Stimulated activated CD4-positive, alpha-beta T cell treated with anti-CD3 and anti-CD28 coated beads, Interleukin-4, amount 100 ng/mL, for 4 hours (primary cell): ENCODE measurements at regions not wholly inside any gene's neighbourhood (a gene's known extent, or its start where the extent isn't known, plus 50 kb on each side); places are given as distances from the start of the nearest gene placed in this dataset.
"Not testable (repeated sequence)": the region's sequence is repeated elsewhere in the genome, so short reads cannot be mapped to it uniquely, and the experiment has no call there.

Source experiments
- DNase-seq, 2 experiments: peaks; one replicate each; pipeline ENCODE4 v3.0.0-alpha.2; 2020

DNA sequence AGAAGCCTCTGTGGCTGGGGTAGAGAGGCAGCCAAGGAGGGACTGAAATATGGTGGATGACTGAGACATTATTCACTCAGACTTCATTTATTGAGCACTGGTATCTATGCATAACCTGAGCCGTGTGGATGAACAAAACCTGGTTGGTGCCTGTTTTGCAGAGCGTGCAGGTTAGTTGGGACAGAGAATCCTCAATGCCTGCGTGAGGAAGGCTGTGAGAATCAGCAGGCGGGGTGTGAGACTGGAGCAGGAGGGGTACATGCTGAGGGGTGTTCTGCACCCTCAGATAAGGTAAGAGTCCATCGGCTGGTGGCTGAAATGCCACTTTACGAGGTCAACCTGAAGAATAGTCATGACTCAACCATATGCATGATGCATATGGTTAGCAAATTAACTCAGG lies 271.6 kb downstream of the MED10 start:
- DNase-seq, result no peak

DNA sequence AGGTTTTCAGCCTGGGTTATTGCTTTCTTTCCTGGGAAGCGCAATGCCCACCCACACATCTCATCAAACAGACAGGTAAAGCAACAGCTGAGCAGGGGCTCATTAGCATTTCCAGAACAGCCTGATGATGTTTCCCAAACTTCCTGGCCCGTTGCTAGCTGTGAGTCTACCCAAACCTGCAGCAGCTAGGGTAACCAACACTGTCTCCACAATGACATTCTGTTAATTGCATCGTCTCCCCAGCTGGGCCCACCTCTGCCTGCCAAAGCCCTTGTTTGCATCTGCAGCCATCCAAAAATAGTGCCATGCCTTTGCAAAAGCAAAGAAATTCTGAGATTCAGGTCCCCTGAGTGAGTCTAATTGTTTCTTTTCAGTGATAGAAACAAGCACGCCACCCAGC lies 273.0 kb downstream of the MED10 start:
- no peak for DNase-seq

DNA sequence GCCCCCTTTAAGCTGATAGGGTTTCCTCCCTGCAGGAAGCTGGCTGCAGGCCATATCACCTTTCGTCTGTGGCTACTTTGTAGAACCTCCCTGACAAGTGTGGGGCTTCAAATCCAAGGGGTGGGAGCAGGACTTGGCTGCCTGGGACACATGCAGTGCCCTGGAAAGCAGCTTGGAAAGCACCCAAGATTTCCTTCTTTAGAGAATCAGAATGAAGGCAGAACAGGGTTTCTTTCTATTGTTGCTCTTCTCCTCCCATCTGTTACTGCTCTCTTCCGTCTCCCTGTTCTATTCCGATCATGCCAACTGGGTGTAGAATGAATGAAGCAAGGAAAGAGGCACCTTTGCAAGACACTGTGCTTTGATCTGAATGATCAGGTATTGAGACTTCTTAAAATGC lies 282.2 kb downstream of the MED10 start:
- no peak for DNase-seq

DNA sequence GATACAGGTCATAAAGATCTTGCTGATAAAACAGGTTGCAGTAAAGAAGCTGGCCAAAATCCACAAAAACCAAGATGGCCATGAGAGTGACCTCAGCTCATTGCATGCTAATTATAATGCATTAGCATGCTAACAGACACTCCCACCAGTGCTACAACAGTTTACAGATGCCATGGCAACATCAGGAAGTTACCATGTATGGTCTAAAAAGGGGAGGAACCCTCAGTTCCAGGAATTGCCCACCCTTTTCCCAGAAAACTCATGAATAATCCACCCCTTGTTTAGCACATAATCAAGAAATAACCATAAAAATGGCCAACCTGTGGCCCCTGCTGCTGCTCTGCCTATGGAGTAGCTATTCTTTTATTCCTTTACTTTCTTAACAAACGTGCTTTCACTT lies 284.2 kb downstream of the MED10 start:
- not testable (repeated sequence) for DNase-seq

DNA sequence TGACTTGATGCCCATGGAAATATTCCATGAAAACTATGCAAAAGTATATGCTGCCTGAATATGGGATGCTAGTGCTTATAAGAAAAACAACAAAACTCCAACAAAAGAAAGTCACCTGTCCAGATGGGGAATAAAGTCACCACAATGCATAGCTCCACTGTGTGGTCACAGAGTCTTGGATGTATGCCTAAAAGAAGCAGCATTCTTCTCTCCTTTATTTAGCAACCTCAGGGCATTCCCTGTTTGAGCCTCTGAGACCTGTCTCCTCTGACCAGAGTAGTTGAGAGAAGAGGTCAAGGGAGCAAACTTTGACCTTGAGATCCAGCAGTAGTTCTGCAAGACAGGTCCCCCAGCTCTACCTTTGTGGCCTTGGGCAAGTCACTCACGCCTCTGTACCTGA lies 287.5 kb downstream of the MED10 start:
- no peak for DNase-seq

DNA sequence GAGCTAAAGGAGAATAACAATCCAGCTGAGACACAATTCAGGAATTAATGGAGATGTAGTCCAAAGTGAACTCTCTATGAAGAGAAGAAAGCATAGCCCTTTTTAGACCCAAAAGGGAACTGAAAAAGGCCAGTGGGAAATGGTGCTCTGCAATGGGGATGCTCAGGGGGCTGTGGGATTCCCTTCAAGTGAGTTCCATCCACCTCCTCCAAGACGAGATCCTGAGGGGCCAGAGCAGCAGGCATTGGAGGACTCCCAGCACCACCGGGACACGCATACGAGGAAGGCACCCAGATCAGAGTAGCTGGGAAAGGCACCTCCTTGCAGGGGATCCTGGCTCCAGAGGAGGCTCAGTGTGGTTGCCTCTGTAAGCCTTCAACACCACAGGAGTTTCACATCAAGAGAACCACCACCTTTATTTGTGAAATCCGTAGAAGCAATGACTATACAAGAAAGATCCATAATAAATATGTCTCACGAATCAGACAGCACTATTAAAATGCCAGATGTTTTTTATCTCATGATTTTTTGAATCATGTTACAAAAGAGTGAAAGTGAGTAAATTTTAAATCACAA lies 288.2 kb downstream of the MED10 start:
- DNase-seq, result no peak

DNA sequence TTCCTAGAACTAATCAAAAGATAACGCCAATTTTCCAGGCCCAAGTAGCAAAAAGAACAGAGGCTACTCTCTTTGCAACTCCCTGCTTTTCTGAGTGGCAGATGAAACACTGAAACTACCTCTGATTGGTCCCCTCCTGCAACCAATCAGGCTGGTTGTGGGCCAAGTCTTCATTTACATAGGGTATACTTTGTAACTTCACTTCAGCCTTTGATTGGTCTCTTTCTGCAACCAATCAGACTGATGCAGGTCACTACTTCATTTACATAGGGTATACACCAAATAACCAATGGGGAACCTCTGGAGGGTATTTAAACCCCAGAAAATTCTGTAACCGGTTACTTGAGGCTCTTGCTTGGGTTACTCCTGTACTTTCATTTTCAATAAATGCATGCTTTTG lies 289.6 kb downstream of the MED10 start:
- DNase-seq, result no peak

DNA sequence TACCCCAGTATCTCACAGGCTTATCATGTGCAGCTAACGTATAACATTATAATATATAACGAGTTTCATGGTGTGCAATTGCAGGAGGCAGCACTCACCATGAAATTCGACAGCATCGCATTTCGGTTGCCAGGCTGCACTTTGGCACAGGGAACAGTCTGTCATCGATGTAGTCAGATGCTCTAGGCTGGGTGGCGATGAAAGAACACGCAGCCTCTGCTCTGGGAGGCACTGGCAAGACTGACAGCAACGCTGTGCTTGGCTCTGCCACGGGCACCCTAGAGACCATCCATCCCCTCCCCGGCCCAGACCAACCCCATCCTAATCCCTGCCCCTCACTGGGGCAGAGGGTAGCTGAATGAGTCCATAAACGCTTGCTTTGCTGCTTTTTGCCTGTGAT lies 290.8 kb downstream of the MED10 start:
- no peak for DNase-seq

DNA sequence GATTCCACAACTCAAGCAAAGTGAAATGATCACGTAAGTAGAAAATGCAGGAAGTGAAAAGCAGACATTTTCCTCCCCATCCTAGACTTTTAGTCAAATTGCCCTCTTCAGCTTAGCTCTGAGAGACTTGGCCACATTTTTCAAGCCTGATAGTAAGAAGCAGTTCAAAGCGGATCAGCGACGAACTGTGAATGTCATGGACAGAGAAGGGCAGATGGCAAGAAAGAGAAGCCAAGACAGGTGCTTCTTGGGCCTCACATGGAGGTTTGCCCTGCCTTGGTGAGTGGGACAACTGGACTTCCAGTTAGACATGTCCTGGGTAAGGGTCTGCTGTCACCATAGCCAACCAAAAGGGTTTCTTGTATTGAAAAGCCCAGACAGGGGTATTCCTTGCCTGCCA lies 291.5 kb downstream of the MED10 start:
- DNase-seq, result no peak

DNA sequence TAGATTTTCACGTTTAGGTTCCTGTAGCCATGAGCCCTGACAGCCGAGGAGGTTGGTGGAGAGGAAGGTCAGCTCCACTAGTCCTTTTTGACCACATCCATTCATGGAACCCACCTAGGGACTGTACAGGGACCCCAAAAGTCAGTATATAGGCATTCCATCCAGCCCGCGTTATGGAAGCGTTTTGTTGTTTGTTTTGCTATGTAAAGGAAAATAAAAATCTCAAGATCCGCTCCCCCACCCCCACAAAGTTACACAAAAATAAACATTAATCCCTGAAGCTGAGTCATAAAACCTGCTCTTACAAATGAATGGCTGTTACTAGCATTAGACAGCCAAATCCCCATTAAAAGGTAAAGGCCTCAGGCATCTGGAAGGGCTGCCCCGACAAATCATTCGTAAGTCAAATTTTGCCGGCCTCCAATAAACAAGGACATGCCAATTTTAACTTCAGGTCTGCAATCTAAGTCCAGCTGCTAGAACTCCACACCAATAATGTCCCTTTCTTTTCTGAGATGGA lies 292.9 kb downstream of the MED10 start:
- no peak for DNase-seq

DNA sequence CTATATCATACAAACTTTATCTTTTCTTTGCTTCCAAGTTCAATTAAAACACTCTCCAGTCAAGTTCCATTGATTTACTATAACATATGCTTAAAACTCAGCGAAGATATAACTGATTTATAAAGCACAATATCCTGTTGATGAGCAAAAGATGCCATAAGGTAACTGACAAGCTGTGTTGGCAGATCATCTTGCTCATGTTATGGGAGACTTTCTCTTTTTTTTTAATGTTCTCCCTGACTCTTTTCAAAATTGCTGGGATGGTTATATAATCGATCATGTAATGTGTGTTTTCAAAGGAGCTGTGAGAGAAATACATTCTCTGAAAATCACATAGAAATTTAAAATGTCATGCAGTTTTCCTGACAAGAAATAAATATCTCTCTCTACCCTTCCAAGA lies 293.5 kb downstream of the MED10 start:
- no peak for DNase-seq

DNA sequence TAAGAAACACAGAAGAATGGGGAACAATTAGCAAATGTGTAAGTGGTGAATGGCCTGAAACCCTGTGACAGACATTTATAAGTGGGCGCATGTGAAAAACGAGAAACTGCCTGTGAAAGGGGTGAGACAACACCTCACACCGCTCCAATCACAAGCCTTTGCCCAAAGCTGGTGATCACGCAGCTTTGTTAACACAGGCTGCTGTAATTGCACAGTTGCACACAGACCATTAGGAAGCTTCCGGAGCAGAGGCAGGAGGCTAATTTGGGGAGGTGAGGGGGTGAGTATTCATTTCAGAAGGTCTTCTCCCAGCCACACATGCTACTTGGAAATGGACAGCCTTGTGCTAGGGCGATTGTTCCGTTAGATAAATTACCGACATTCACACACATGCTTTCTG lies 294.0 kb downstream of the MED10 start:
- DNase-seq, result no peak

DNA sequence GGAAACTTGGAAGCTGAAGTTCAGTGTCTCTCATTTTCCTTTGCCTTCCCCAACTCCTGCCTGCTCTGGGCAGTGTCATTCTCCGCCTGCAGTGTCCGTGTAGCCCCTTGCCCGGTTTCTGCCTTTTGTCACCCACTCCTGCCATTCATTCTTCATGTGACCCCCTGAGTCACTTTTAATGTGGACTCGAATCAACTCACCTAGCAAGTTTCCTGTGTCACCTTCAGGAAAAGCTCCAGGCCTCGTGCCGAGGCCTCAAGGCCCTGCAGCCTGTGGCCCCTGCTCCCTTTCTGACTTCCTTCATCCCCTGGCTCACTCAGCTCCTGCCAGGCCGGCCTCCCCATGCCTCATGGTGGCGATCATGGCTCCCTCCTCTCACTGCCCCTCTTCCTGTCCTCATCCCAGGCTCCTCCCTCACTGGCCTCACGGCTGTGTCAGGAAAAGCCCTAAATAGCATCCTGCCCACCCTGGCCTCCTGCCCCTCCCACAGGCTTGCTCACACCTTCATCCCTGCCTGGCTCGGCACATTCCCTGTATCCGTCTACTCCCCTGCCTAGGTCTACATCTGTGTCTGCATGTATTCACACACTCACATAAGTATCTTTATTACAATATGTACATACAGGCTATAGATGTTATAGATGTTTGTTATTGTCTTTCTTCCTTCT lies 294.9 kb downstream of the MED10 start:
- DNase-seq, result no peak

DNA sequence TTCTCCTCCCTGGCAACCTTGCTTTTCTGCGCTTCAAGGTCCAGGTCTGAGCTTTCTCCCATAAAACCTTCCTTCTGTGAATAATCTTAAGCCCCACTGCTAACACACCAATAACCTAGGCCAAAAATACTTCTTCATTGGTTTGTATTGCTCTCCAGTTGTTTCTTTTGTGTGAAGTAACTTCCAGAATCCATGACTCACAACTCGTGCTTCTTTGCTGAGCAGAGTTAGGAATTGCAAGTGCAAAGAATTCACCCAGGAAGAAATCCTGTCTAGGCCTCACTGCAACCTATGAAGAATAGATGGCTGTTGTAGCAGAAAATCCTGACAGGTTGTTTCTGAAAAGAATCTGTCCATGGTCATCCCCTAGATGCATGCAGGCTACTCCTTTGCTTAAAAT lies 295.7 kb downstream of the MED10 start:
- DNase-seq, result no peak

DNA sequence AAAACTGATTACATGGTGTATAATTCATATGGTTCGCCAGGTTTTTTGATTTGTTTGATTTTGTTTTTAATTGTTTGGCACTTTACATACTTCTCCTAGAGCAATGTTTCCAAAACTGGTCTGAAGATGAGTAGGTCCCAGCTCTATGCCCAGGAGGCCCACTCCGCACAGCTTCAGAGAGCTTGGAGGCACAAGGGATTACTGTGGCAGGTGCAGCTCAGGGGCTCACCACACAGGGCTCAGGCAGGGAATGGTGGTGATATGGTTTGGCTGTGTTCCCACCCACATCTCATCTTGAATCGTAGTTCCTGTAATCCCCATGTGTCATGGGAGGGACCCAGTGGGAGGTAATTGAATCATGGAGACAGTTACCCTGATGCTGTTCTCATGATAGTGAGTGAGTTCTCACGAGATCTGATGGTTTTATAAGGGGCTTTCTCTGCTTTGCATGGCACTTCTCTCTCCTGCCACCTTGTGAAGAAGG lies 296.6 kb downstream of the MED10 start:
- no peak for DNase-seq

DNA sequence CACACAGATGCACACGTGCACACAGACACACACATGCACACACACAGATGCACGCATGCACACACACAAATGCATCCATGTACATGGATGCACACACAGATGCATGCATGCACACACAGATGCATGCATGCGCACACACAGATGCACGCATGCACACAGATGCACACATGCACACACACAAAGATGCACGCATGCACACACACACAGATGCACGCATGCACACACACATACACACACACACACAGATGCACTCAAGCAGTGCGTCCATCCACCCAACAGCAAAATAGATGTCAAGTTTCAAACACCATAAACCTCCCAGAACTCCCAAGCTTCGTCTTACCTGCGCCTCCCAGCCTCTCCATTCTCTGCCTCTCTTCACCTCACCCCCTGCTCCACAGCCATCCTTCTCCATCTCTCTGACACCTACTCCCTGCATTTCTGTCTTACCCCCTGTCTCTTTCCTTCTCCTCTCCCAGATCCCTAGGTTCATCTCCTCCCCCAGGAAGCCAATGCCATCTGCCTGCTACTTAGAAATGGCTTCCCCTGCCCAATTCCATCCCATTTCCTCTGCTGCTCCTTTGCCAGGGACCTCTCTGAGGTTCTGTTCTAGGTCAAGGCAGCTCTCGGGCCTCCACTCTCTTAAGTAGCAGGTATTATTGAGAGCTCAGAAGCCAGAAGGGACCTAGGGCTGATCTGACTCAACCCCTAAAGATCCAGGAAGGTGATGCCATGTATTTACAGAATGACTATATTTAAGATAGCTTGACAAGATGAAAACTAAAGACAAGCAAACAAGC lies 297.2 kb downstream of the MED10 start:
- no peak for DNase-seq

DNA sequence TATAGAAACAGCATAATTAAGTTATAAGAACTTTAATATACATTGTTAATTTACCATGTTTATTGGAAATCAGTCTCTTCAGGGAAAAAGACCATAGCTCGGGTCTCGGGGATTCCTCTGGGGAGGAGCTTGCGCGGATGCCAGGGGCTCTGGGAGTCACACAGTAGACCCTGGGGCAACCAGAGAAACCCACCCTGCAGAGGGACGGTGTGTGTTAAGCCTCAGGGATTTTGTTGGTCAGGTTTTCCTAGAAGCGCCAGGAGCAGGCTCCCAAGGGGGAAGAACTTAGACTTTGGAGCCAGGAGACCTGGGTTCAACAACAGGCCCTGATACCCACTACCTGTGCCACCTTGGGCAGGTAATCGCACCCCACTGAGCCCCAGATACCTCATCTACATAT lies 297.9 kb downstream of the MED10 start:
- no peak for DNase-seq

DNA sequence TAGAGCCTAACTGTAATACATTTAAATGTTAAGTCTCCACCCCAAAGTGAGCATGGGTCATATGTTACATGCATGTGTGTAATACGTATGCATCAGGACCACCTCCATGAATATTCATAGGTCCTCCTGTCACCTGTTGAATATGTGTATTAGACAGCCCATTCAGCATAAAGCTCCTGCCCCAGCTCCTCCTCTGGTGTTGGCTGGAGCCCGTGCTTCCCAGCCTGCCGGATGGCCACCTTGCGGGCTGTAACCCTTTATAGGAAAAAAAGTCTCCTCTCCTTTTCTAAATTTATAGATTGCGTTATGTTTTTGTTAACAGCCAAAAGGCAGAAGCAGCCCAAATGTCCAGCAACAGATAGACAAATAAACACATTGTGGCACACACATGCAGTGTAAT lies 299.5 kb downstream of the MED10 start:
- no peak for DNase-seq

DNA sequence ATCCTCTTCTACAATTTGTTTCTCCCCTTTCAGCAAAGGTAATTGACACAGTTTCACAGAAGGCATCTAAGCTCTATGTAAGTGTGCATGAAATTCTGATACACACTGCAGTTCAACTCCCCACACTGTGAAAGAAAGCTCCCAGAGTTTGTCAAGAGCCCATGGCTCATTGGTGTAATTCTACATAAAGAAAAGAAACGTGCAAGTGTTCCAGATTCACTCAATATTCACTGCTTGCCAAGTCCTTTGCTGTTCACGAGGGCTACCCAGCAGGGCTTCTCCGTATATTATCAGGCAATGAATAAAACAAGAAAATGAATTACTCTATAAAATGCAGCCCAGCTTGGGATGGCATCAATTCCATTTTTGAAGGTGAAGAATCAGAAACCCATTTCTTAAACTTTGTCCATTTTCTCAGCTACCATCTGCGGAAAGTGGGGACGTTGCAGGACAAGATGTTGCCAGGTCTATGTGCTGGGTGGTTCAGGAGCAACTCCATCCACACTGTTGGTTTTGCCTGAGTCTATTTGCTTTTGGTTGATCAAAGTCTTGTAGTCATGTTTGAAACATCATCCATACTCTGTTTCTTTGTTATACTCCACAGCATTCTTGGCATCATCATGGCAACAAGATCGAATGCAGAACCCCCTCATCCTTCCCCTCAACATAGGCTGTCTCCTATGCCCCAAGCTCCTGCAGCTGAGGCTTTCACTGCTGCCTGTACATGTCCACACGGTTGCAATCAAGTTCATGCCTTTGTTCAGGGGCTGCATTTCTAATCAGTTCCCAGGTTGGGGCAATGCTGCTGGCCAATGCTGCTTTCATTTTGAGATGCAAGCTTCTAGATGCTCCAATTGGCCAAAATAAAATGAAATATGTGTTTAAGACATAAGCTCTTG lies 301.8 kb downstream of the MED10 start:
- no peak for DNase-seq

DNA sequence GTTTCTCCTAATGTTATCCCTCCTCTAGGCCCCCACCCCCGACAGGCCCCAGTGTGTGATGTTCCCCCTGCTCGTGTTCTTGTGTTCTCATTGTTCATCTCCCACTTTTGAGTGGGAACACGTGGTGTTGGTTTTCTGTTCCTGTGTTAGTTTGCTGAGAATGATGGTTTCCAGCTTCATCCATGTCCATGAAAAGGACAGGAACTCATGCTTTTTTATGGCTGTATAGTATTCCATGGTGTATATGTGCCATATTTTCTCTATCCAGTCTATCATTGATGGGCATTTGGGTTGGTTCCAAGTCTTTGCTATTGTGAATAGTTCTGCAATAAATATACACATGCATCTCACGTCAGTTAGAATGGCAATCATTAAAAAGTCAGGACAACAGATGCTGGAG lies 305.9 kb downstream of the MED10 start:
- not testable (repeated sequence) for DNase-seq

DNA sequence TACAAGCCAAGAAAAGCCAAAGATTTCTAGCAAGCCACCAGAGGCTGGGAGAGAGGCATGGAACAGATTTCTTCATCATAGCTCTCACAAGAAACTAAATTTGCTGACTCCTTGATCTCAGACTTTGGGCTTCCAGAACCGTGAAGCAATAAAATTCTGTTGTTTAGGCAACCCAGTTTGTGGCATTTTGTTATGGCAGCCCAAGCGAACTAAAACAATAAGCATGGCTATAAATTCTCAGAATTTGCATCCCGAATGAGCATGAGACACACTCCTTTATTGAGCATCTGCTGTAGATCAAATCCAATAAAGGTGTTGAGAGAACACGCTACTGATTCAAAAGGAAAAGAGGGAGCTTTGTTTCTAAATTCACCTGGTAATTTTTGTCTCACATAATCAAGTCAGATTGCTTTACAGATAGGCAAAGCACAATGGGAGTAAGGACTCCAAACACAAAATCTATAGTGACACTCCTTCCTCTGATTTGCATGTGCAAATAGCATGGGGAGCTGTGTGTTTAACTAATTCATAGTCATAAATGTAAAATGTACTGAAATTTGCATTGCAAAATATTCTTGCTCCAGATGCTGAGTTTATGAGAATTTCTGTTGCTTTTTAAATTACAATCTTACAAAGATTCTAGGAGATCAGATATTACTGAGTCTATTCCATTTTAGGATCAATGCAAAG lies 308.7 kb downstream of the MED10 start:
- no peak for DNase-seq

DNA sequence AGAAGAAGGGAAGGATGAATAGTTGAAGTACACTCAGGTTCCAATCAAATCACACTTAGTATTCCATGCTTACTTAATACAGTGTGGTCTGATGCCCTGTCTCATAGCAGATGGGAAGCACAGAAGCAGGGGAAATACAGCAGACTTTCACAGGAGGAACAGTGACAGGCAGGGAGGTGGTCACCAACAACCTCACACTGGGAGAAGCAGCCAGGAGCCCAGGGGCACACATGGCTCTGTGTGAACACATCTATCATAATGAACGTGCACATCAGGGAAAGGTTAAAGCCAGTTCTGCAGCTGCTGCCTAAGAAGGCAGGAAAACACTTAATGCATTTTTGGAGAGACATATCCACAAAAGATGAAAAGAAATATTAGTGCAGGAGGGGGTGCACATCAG lies 312.3 kb downstream of the MED10 start:
- DNase-seq, result no peak
